Upper lobe of left lung (tissue), 4 donors: ENCODE measurements at regions not wholly inside any gene's neighbourhood (a gene's known extent, or its start where the extent isn't known, plus 50 kb on each side); places are given as distances from the start of the nearest gene placed in this dataset.

ENCODE experiments used
- CTCF ChIP-seq, 6 experiments: fragments of 450-650 bp in 4 of 6; fragments of 200-600 bp in 2 of 6; sonication (generic) in 2 of 6; IDR thresholded peaks; one replicate each; pipeline ENCODE4 v1.5.1; 2016 to 2019; ENCODE audit warnings: antibody characterized with exemption in 6 of 6
- EP300 ChIP-seq, 4 donors: sonication (generic); formaldehyde crosslinking; IDR thresholded peaks; one replicate each; pipeline ENCODE4 v1.5.1; 2017; ENCODE audit warnings: antibody characterized with exemption in 4 of 4, control low read depth in 2 of 4
- POLR2A ChIP-seq, 4 donors: fragments of 450-650 bp; IDR thresholded peaks; one replicate each; pipeline ENCODE4 v1.5.1; 2016 to 2017; ENCODE audit warnings: antibody characterized with exemption in 4 of 4, mild to moderate bottlenecking in 2 of 4
- POLR2AphosphoS5 ChIP-seq, 2 donors: sonication (generic); formaldehyde crosslinking; IDR thresholded peaks; one replicate each; pipeline ENCODE4 v1.5.1; 2017; ENCODE audit warnings: antibody characterized with exemption in 2 of 2

GRCh38 chr12:93092649-93092945 lies 163.5 kb upstream of the EEA1 start:
- TF ChIP-seq CTCF (IDR thresholded peaks at IDR 0.05) (no peak), EP300 (IDR thresholded peaks at IDR 0.05) (no peak), POLR2AphosphoS5 (IDR thresholded peaks at IDR 0.05) (no peak), POLR2A (IDR thresholded peaks at IDR 0.05) (no peak)
